GM12892 (cell line): ENCODE measurements at regions not wholly inside any gene's neighbourhood (a gene's known extent, or its start where the extent isn't known, plus 50 kb on each side); places are given as distances from the start of the nearest gene placed in this dataset.

Source experiments
- POLR2A ChIP-seq: IDR thresholded peaks from 2 replicates; pipeline ENCODE4 v1.6.1; 2011; ENCODE audit warnings: low read depth, low read length, control low read depth
- TAF1 ChIP-seq: IDR thresholded peaks from 2 replicates; pipeline ENCODE4 v1.6.1; 2011; ENCODE audit warnings: low read depth, mild to moderate bottlenecking, control low read depth, low read length, borderline replicate concordance

- TF ChIP-seq POLR2A: no peak
- no peak for TF ChIP-seq TAF1
Observed at GRCh38 chr12:43113135-43113534, 438.9 kb downstream of the ADAMTS20 start.
